ENCODE measurements at regions not wholly inside any gene's neighbourhood (a gene's known extent, or its start where the extent isn't known, plus 50 kb on each side); places are given as distances from the start of the nearest gene placed in this dataset.
"Not testable (repeated sequence)": the region's sequence is repeated elsewhere in the genome, so short reads cannot be mapped to it uniquely, and the experiment has no call there.

DNA sequence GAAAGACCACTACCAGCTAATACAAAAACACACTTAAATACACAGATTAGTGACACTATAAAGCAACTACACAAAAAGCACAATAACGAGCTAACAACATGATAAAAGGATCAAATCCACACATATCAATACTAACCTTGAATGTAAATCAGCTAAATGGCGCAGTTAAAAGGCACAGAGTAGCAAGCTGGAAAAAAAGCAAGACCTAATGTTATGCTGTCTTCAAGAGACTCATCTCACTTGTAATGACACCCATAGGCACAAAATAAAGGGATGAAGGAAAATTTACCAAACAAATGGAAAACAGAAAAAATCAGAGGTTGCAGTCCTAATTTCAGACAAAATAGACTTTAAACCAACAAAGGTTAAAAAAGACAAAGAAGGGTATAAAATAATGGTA, 86.3 kb downstream of the NUS1 start:
- no peak for DNase-seq

DNA sequence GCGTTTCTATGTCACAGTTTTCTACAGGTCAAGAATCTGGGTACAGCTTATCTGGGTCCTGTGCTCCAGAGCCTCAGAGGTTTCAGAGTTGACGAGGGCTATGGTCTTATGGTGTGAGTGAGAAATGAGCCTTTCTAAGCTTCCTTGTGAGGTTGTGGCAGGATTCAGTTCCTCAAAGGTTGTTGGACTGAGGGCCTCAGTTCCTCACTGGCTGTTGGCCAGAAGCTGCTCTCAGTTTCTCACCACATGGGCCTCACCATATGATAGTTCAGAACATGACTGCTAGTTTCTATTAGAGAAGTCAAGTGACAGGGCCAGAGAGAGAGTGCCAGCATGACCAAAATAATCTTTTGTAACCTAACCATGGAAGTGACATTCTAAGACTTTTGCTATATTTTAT, 96.1 kb downstream of the NUS1 start:
- no peak for DNase-seq

DNA sequence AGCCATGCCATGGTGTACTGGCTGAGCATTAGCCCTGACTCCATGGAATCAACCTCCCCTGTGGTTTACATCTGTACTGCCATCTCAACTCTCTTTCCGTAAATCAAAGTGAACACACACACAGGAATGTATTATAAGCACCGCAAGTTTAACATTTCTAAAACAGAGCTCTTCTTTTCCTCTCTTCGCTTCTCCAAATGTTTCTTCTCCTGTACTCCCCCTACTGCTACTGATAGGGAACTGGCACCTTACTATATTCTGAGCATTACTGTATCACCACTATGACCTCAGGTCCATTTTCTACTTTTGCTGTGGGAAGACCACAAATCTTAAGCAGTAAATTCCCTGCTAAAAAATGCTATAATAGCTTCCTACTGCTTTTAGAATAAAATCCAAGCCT, 101.2 kb downstream of the NUS1 start:
- DNase-seq = no peak

DNA sequence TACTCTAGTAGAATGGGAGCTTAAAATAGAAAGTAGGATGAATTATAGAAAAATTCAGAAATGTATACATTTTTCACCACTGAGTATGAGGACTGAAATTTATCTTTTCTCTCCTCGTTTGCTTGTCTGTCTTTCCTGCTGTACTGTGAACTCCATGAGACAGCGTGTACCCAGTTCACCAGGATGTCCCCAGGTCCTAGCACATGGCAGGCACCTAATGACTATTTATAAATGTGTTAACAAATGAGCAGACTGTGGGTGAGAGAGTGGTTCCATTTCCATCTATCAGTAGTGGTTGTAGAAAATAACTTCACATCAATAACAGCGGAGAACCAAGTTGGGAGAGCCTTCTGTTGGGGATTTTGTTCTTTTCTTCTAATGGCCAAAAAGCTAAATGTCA, 106.3 kb downstream of the NUS1 start:
- DNase-seq = no peak

DNA sequence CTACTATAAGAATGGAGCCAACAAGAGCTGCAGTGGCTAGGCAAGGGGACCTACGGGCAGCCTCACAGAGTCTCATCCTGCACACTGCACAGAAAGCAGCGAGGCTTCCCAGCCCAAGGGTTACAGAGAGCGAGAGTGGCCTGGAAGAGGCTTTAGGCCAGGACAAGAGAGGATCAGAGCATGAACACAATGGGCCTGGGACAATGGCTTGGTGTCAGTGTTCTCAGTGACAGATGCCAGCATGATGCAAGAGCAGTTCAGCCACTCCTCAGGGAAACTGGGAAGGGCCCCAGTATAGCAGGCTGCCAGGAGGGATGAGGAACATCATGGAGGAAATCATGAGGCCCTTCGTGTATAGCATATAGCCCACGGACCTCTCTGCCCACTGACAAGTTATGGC, 108.0 kb downstream of the NUS1 start:
- DNase-seq = no peak

DNA sequence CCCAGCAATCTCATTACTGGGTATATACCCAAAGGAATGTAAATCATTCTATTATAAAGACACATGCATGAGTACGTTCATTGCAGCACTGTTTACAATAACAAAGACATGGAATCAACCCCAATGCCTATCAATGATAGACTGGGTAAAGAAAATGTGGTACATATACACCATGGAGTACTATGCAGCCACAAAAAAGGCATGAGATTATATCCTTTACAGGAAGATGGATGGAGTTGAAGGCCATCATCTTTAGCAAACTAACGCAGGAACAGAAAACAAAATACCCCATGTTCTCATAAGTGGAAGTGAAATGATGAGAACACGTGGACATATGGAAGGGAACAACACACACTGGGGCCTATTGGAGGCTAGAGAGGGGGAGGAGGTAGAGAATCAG, 115.7 kb downstream of the NUS1 start:
- DNase-seq = no peak

DNA sequence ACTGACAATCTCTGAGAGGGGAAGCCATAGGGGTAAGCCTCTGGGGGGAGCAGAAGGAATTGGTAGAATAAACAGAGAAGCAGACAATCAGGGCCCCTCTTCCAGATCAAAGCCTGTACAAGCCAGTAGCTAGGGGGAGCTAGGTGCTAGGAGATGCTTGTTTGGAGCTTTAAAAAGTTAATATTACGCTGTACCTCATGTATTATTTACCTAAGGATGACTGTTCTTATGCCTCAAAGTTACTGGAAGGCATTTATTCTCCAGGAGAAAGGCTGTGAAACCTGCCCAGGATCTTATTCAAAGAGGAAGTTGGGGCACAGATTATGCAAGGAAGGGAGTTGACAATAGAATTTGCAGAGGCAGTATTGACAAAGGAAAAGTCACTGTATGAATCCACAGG, 111.8 kb upstream of the SLC35F1 start:
- DNase-seq = no peak

DNA sequence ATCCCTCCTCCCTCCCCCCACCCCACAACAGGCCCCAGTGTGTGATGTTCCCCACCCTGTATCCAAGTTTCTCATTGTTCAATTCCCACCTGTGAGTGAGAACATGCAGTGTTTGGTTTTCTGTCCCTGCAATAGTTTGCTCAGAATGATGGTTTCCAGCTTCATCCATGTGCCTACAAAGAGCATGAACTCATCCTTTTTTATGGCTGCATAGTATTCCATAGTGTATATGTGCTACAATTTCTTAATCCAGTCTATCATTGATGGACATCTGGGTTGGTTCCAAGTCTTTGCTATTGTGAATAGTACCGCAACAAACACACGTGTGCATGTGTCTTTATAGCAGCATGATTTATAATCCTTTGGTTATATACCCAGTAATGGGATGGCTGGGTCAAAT, 108.2 kb upstream of the SLC35F1 start:
- not testable (repeated sequence) for DNase-seq

DNA sequence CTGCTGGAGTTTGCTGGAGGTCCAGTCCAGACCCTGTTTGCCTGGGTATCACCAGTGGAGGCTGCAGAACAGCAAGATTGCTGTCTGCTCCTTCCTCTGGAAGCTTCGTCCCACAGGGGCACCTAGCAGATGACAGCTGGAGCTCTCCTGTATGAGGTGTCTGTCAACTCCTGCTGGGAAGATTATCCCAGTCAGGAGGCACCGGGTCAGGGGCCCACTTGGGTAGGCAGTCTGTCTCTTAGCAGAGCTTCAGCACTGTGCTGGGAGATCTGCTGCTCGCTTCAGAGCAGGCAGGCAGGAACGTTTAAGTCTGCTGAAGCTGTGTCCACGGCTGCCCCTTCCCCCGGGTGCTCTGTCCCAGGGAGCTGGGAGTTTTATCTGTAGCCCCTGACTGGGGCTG, 96.8 kb upstream of the SLC35F1 start:
- no peak for DNase-seq

DNA sequence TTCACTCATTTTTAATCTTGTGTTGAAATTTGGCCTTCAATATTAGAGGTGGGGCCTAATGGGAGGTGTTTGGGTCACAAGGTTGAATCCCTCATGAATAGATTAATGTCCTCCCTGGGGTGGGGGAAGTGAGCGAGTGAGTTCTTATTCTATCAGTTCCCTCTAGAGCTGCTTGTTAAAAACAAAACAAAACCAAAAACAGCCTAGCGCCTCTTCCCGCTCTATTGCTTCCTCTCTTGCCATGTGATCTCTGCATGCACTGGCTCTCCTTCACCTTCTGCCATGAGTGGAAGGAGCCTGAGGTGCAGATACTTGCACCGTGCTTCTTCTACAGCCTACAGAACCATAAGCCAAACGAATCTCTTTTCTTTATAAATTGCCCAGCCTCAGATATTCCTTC, 89.6 kb upstream of the SLC35F1 start:
- DNase-seq = no peak

DNA sequence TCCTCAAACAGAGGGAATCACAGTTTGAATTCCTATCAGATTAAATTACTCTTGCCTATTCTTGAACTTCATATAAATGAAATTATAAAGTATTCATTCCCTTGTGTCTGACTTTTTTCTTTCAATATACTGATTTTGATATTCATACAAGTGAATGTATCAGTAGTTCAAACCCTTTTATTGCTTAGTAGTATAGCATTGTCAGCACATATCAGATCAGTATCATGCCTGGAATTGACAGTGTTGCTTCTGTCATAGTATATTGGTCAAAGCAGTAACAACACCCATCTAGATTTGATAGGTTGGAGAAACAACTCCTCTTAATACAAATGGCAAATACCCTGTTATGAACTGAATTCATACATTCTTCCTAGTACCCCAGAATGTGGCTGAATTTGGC, 89.1 kb upstream of the SLC35F1 start:
- DNase-seq = no peak

DNA sequence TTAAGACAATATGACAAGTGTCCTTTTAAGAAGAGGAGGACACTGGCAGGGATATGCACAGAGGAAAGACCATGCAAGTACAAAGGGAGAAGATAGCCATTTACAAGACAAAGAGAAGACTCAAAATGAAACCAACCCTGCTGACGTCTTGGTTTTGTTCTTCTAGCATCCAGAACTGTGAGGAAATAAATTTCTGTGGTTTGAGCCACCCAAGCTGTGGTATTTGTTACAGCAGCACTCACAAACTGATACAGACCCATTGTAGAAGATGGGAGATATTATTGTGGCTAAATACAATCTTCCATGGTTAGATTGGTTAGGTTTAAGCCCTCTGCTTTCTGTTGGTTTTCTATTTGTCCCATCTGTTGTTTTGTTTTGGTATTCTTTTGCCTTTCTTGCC, 88.6 kb upstream of the SLC35F1 start:
- DNase-seq = no peak

DNA sequence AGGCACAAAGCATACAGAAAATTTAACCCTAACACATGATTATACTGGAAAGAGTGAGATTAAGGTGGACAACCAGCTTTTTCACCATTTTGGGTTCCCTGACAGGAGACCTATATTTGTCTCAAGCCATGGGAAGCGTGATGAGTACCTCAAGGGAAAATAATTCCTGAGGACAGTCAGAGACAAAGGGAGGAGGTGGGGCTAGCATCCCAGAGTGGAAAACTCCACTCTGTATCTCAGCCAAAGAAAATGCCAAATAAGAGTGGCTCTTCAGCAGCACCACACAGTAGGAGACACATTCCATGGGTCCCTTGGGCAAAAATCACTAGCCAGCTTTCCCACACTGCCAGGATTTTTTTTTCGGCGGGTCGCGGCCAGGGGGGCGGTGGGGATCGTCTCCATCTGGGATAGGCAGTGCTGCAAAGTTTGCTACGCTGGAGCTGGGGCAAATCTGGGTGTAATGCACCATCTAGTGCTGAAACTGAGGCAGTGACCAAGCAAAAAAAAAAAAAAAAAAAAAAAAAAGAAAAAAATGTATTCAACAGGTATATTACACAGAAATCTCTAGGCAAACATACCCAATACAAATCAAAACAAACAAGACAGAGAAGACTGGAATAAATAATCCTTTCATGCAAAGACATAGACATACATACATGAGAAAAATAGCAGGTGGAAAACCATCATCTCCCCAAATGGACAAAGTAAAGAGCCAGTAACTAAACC, 77.3 kb upstream of the SLC35F1 start:
- DNase-seq = peak; percentile 8

DNA sequence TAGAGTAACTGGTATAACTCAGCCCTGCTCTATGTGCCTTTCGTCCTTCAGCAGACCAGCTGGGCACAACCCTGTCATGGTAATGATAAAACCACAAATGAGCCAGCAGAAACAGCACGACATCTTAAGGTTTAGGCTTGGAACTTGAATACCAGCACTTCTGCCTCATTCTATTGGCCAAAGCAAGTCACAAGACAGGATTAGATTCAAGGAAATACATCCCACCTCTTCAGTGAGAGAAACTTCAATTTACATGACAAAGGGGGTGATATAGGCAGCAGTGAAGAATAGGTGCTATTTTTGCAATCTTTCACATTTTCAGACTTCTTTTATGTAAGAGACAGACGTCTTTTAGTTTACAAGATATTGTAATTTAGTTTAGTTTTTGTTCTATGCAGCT, 69.8 kb upstream of the SLC35F1 start:
- DNase-seq = no peak

DNA sequence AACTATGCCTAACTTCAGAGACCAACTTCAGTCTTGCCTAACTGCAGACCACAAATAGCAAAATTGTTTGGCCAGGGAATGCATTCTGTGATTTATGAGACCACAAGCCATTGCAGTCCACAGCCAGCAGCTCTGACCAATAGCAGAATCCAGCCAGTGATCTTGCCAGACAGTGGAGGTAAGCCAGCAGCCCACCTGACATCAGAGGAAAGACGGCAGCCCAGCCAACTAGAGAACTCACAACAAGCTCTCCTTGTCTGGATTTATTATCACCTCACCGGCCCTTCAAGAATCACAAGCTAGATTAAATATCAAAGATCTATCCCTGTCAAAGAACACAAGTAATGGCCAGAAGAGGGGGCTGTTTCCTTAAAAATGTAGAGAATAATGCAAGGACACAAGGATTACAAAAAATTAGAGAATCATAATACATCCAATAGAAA, 66.5 kb upstream of the SLC35F1 start:
- DNase-seq = peak; percentile 3

DNA sequence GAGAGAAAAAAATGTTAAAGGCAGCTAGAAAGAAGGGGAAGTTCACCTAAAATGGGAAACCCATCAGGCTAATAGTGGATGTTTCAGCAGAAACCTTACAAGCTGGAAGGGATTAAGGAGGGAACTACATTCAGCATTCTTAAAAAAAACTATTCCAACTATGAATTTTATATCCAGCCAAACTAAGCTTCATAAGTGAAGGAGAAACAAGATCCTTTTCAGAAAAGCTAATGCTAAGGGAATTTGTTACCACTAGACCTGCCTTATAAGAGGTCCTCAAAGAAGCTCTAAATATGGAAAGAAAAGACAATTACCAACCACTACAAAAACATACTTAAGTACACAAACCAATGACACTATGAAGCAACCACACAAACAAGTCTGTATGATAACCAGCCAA, 59.2 kb upstream of the SLC35F1 start:
- no peak for DNase-seq

DNA sequence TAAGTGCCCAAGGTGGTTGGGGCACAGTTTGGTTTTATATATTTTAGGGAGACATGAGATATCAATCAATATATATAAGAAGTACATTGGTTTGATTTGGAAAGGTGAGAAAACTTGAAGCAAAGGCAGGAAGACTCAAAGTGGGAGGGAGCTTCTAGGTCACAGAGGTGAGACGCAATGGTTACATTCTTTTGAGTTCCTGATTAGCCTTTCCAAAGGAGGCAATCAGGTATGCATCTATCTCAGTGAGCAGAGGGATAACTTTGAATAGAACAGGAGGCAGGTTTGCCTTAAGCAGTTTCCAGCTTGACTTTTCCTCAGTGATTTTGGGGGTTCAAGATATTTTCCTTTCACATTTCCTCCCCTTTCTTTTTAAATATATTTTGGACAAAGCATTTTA, 58.0 kb upstream of the SLC35F1 start:
- no peak for DNase-seq

Data from fibroblast of upper back skin (primary cell).